ENCODE measurements at regions not wholly inside any gene's neighbourhood (a gene's known extent, or its start where the extent isn't known, plus 50 kb on each side); places are given as distances from the start of the nearest gene placed in this dataset.

DNA sequence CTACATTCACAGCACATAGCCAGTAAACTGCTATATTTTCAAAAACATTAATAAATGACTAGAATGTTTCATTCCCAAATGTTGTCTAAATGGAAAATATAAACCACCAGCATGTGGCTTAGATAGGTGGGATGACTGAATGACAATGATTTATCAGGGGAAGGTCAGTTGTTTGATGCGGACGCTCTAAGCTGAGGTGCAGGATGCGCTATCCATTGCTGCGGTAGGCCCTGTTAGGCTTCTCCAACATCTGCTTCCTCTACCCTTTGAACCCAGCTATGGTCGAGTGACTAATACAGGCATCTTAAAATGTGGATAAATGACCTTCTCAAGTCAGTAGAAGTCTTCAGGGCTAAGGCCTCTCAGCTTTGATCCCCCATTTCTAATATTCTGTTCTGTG, 584.2 kb downstream of the CMPK2 start:
- Histone ChIP-seq H3K27ac (no peak overlapping the region), H3K4me1 (no peaks in the 10 kb centered on the region), H3K27me3 (no peaks in the 10 kb centered on the region), H3K36me3 (no peaks in the 10 kb centered on the region), H3K9me3 (no peaks in the 10 kb centered on the region), H3K4me3 (no peak overlapping the region)
- TF ChIP-seq, protein P1, sequence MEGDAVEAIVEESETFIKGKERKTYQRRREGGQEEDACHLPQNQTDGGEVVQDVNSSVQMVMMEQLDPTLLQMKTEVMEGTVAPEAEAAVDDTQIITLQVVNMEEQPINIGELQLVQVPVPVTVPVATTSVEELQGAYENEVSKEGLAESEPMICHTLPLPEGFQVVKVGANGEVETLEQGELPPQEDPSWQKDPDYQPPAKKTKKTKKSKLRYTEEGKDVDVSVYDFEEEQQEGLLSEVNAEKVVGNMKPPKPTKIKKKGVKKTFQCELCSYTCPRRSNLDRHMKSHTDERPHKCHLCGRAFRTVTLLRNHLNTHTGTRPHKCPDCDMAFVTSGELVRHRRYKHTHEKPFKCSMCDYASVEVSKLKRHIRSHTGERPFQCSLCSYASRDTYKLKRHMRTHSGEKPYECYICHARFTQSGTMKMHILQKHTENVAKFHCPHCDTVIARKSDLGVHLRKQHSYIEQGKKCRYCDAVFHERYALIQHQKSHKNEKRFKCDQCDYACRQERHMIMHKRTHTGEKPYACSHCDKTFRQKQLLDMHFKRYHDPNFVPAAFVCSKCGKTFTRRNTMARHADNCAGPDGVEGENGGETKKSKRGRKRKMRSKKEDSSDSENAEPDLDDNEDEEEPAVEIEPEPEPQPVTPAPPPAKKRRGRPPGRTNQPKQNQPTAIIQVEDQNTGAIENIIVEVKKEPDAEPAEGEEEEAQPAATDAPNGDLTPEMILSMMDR (IDR thresholded peaks at IDR 0.05): no peak
- TF ChIP-seq POLR2AphosphoS5 (IDR thresholded peaks at IDR 0.05) (no peak), POLR2A (IDR thresholded peaks at IDR 0.05) (no peak)
- no peak for DNase-seq (ENCODE audit: low spot score in 2 of 2)
- 78% methylated on average over 5 of the region's 5 CpGs for WGBS

DNA sequence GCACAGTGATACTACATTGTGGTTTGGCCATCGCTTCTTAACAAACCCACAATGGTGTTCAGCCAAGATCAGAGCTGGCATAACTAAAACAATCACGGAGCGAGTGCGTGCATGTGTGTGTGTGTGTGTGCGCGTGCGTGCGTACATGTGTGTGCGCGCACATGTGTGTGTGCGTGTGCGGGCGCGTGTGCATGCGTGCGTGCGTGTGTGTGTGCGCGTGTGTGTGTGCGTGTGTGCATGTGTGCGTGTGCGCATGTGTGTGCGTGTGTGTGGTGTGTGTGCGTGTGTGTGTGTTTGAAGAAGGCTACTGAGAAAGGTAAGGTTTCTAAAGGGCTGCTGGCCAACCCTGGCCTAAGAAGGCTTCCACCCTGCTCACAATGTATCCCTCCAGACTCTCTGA, 582.4 kb downstream of the CMPK2 start:
- H3K27ac ChIP-seq: no peak overlapping the region
- H3K4me3 ChIP-seq: no peak overlapping the region
- no peaks in the 10 kb centered on the region for H3K27me3 ChIP-seq

DNA sequence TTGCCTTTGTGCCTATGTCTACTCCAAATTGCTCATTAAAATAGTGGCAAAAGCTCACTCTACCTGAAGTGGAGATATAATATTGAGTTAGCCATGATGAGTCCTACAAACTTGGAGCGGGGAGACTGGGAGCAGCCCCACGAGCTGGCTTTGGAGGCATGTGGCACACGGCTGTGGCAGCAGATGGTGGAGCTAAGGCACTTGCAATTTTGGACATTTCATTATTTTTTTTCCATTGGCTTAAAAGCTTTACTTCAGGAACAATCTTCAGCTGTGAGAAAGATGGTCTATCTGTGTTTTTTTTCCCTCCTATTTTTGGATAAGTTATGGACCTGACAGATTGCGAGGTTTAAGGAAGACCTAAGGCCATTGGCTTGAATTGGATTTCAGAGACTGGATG, 578.3 kb downstream of the CMPK2 start:
- no peaks in the 10 kb centered on the region for H3K36me3 ChIP-seq
- 76% methylated on average over 4 of the region's 4 CpGs for WGBS
- H3K4me1 ChIP-seq: no peaks in the 10 kb centered on the region
- H3K27ac ChIP-seq: no peak overlapping the region
- no peak for DNase-seq (ENCODE audit: low spot score in 2 of 2)
- H3K4me3 ChIP-seq: no peak overlapping the region
- no peaks in the 10 kb centered on the region for H3K27me3 ChIP-seq
- TF ChIP-seq POLR2AphosphoS5 (IDR thresholded peaks at IDR 0.05) (no peak), POLR2A (IDR thresholded peaks at IDR 0.05) (no peak), EP300 (IDR thresholded peaks at IDR 0.05) (no peak)
- TF ChIP-seq, protein P1 (IDR thresholded peaks at IDR 0.05): no peak
- no peaks in the 10 kb centered on the region for H3K9me3 ChIP-seq

More for the DNA sequence above, 582.4 kb downstream of the CMPK2 start:
- DNase-seq (ENCODE audit: low spot score in 2 of 2): no peak
- WGBS: 74% methylated on average over 24 of the region's 24 CpGs
- no peaks in the 10 kb centered on the region for H3K36me3 ChIP-seq
- no peaks in the 10 kb centered on the region for H3K9me3 ChIP-seq
- no peak for TF ChIP-seq POLR2A (IDR thresholded peaks at IDR 0.05)
- TF ChIP-seq EP300 (IDR thresholded peaks at IDR 0.05): no peak
- TF ChIP-seq, protein P1 (IDR thresholded peaks at IDR 0.05): no peak
- TF ChIP-seq POLR2AphosphoS5 (IDR thresholded peaks at IDR 0.05): no peak
- H3K4me1 ChIP-seq: no peaks in the 10 kb centered on the region

DNA sequence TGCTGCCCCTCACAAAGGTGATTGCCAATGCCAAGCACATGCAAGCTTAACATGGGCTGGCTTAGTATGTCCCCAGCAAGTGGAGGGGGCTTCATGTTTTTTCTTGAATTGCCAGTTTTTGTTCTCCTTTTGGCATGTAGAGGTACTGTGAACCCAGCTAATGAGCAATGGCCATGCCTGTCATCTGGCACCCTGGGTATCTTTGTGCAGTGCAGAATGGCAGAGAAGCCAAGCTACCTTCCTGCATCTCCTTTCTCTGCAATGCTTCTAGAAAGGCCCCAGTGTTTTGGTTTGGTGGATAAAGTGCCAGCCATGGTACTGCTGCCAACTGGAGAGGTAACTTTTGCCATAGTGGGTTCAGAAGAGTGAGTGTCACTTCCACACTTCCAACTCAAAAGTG, 576.9 kb downstream of the CMPK2 start:
- Histone ChIP-seq H3K27me3 (no peaks in the 10 kb centered on the region), H3K36me3 (no peaks in the 10 kb centered on the region), H3K4me1 (no peaks in the 10 kb centered on the region), H3K9me3 (no peaks in the 10 kb centered on the region), H3K4me3 (no peak overlapping the region), H3K27ac (no peak overlapping the region)
- no peak for DNase-seq (ENCODE audit: low spot score in 2 of 2)
- no peak for TF ChIP-seq EP300 (IDR thresholded peaks at IDR 0.05)
- TF ChIP-seq POLR2AphosphoS5 (IDR thresholded peaks at IDR 0.05): no peak
- TF ChIP-seq, protein P1 (IDR thresholded peaks at IDR 0.05): no peak
- TF ChIP-seq POLR2A (IDR thresholded peaks at IDR 0.05): no peak

DNA sequence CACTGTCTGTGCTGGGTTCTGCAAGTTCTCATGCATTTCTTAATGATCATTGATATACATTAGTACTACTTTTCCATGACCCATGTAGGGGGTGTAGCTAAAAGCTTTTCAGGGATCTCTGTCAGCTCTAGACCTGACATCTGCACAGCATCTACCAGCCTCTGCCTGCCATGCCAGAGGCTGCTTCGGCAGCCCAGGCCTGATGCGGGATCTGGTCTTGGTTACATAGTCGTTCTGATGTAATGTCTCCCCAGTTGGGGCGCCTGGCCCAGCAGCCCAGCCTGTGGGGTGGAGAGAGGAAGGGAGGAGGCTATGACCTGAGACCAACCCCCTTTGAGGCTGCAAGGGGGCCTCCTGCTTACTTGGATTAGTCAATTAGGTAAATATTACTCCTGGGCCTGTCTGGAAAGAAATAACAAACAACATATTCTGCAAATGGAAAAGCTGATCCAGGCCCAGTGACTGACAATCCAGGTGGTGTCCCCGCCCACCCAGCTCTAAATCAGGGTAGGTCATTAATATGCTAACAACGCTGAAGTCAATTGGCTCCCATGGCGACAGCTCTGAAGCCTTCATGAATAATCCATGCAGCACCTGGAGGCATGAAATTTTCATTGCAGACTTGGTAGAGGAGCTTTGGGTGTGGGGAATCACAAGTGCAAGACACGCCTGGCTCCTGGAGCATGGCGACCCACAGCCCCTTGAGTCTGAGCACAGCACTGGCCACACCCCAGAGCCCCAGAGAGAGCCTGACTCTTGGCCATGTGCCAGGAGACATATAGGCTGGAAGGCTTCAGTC, 575.3 kb downstream of the CMPK2 start:
- H3K36me3 ChIP-seq: no peaks in the 10 kb centered on the region
- H3K4me3 ChIP-seq: no peak overlapping the region
- H3K4me1 ChIP-seq: no peaks in the 10 kb centered on the region
- H3K27ac ChIP-seq: no peak overlapping the region
- H3K9me3 ChIP-seq: no peaks in the 10 kb centered on the region
- WGBS: 57% methylated on average over 8 of the region's 9 CpGs
- no peaks in the 10 kb centered on the region for H3K27me3 ChIP-seq
- DNase-seq (ENCODE audit: low spot score in 2 of 2): no peak
- TF ChIP-seq, protein P1 (IDR thresholded peaks at IDR 0.05): no peak
- TF ChIP-seq POLR2AphosphoS5 (IDR thresholded peaks at IDR 0.05): no peak
- no peak for TF ChIP-seq EP300 (IDR thresholded peaks at IDR 0.05)
- no peak for TF ChIP-seq POLR2A (IDR thresholded peaks at IDR 0.05)
